Neural progenitor cell (in vitro differentiated cells): ENCODE measurements at regions not wholly inside any gene's neighbourhood (a gene's known extent, or its start where the extent isn't known, plus 50 kb on each side); places are given as distances from the start of the nearest gene placed in this dataset.

Experiments
- DNase-seq: peaks from one replicate; pipeline ENCODE4 v3.0.0-alpha.2; 2016; ENCODE audit warnings: low spot score
- H2AFZ ChIP-seq: fragments of 200-600 bp; sonication (generic); replicated peaks from 2 replicates; pipeline ENCODE4 v1.6.1; 2016; ENCODE audit warnings: antibody characterized with exemption
- H3F3A ChIP-seq: fragments of 200-600 bp; sonication (generic); 2 replicates; pipeline ENCODE4 v1.6.1; 2016; ENCODE audit warnings: antibody characterized with exemption, low read depth
- H3K27ac ChIP-seq: fragments of 200-600 bp; sonication (generic); 2 replicates; pipeline ENCODE4 v1.5.1; 2016; ENCODE audit warnings: mild to moderate bottlenecking
- H3K27me3 ChIP-seq: fragments of 200-600 bp; sonication (generic); 2 replicates; pipeline ENCODE4 v1.6.1; 2016; ENCODE audit warnings: mild to moderate bottlenecking, moderate library complexity
- H3K36me3 ChIP-seq: fragments of 200-600 bp; sonication (generic); 2 replicates; pipeline ENCODE4 v1.5.1; 2016
- H3K4me1 ChIP-seq: fragments of 200-600 bp; sonication (generic); 2 replicates; pipeline ENCODE4 v1.6.1; 2016; ENCODE audit warnings: mixed run types
- H3K4me2 ChIP-seq: fragments of 200-600 bp; sonication (generic); 2 replicates; pipeline ENCODE4 v1.6.1; 2016
- H3K4me3 ChIP-seq: fragments of 200-600 bp; sonication (generic); 2 replicates; pipeline ENCODE4 v1.5.1; 2016
- H3K79me2 ChIP-seq: fragments of 200-600 bp; sonication (generic); 2 replicates; pipeline ENCODE4 v1.6.1; 2016; ENCODE audit warnings: low read depth
- H3K9ac ChIP-seq: fragments of 200-600 bp; sonication (generic); 2 replicates; pipeline ENCODE4 v1.6.1; 2016
- H3K9me3 ChIP-seq: fragments of 200-600 bp; sonication (generic); 2 replicates; pipeline ENCODE4 v1.5.1; 2016; ENCODE audit warnings: low read depth
- H4K20me1 ChIP-seq: fragments of 200-600 bp; sonication (generic); 2 replicates; pipeline ENCODE4 v1.6.1; 2016; ENCODE audit warnings: low read depth
- H3K27ac Mint-ChIP-seq: 3 replicates; pipeline ENCODE4 v1.8.0; 2021; ENCODE audit warnings: mixed read lengths
- H3K27me3 Mint-ChIP-seq: 2 replicates; pipeline ENCODE4 v1.8.0; 2022; ENCODE audit warnings: low read depth, mild to moderate bottlenecking, inconsistent platforms, moderate library complexity, mixed read lengths; ENCODE audit not compliant: insufficient read depth
- H3K36me3 Mint-ChIP-seq: 3 replicates; pipeline ENCODE4 v1.8.0; 2021; ENCODE audit warnings: mixed read lengths
- H3K4me1 Mint-ChIP-seq: 3 replicates; pipeline ENCODE4 v1.8.0; 2021; ENCODE audit warnings: mixed read lengths
- H3K4me3 Mint-ChIP-seq: 3 replicates; pipeline ENCODE4 v1.8.0; 2021; ENCODE audit warnings: mild to moderate bottlenecking, moderate library complexity, mixed read lengths
- H3K9me3 Mint-ChIP-seq: 3 replicates; pipeline ENCODE4 v1.8.0; 2020; ENCODE audit warnings: mixed read lengths
- EZH2 ChIP-seq: fragments of 200-600 bp; sonication (generic); IDR thresholded peaks from 2 replicates; pipeline ENCODE4 v1.6.1; 2017; ENCODE audit warnings: antibody characterized with exemption, mild to moderate bottlenecking, moderate library complexity
- EZH2phosphoT487 ChIP-seq: fragments of 200-600 bp; sonication (generic); IDR thresholded peaks from 2 replicates; pipeline ENCODE4 v1.6.1; 2017; ENCODE audit warnings: antibody characterized with exemption
- TF ChIP-seq, protein P1 (sequence below): fragments of 200-600 bp; sonication (generic); IDR thresholded peaks from 2 replicates; pipeline ENCODE4 v1.5.1; 2017; ENCODE audit warnings: antibody characterized with exemption, mild to moderate bottlenecking

- DNase-seq = no peak
- Mint-ChIP-seq H3K27ac (no peak overlapping the region), H3K4me1 (no peaks in the 10 kb centered on the region), H3K4me3 (no peak overlapping the region), H3K36me3 (no peaks in the 10 kb centered on the region), H3K27me3 (peaks cover 2% of the 10 kb centered on the region), H3K9me3 (no peaks in the 10 kb centered on the region)
- no peak overlapping the region for H3K9ac ChIP-seq
- no peaks in the 10 kb centered on the region for H3K9me3 ChIP-seq
- H3K79me2 ChIP-seq = no peaks in the 10 kb centered on the region
- H2AFZ ChIP-seq = no peak overlapping the region
- no peak overlapping the region for H3K27ac ChIP-seq
- H3K36me3 ChIP-seq = no peaks in the 10 kb centered on the region
- H3F3A ChIP-seq = no peaks in the 10 kb centered on the region
- TF ChIP-seq, protein P1, sequence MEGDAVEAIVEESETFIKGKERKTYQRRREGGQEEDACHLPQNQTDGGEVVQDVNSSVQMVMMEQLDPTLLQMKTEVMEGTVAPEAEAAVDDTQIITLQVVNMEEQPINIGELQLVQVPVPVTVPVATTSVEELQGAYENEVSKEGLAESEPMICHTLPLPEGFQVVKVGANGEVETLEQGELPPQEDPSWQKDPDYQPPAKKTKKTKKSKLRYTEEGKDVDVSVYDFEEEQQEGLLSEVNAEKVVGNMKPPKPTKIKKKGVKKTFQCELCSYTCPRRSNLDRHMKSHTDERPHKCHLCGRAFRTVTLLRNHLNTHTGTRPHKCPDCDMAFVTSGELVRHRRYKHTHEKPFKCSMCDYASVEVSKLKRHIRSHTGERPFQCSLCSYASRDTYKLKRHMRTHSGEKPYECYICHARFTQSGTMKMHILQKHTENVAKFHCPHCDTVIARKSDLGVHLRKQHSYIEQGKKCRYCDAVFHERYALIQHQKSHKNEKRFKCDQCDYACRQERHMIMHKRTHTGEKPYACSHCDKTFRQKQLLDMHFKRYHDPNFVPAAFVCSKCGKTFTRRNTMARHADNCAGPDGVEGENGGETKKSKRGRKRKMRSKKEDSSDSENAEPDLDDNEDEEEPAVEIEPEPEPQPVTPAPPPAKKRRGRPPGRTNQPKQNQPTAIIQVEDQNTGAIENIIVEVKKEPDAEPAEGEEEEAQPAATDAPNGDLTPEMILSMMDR = no peak
- TF ChIP-seq EZH2 (no peak), EZH2phosphoT487 (no peak)
- H3K27me3 ChIP-seq = no peaks in the 10 kb centered on the region
- H3K4me3 ChIP-seq = no peak overlapping the region
- no peaks in the 10 kb centered on the region for H3K4me1 ChIP-seq
- H4K20me1 ChIP-seq = no peaks in the 10 kb centered on the region
- no peak overlapping the region for H3K4me2 ChIP-seq
Measured at GRCh38 chr3:5274091-5274490, 86.6 kb downstream of the EDEM1 start.

DNA sequence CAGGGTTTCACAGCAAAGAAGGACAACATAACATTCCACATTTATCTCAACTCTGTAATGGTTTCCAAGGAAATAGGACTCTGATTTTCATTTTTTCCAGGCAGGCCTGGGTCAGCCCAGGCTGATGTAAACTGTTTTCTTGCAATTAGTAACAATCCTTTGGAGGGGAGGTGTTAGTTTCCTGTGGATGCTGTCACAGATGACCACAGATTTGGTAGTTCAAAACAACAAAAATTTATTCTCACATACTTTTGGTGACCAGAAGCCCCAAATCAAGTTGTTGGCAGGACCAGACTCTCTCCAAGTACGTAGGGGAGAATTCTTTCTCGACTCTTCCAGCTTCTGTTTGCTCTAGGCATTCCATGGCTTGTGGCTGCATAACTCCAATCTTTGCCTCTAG, 88.0 kb downstream of the EDEM1 start:
- TF ChIP-seq EZH2 = no peak
- TF ChIP-seq, protein P1 = no peak
- no peak for TF ChIP-seq EZH2phosphoT487
- no peak overlapping the region for H2AFZ ChIP-seq
- Mint-ChIP-seq H3K4me3 (no peak overlapping the region), H3K27me3 (peaks cover 2% of the 10 kb centered on the region), H3K36me3 (no peaks in the 10 kb centered on the region), H3K4me1 (no peaks in the 10 kb centered on the region), H3K27ac (no peak overlapping the region), H3K9me3 (peaks cover 3% of the 10 kb centered on the region)
- H3K36me3 ChIP-seq = no peaks in the 10 kb centered on the region
- H3K27me3 ChIP-seq = no peaks in the 10 kb centered on the region
- H3F3A ChIP-seq = no peaks in the 10 kb centered on the region
- no peaks in the 10 kb centered on the region for H3K79me2 ChIP-seq
- DNase-seq = no peak
- H3K9ac ChIP-seq = no peak overlapping the region
- H3K4me1 ChIP-seq = no peaks in the 10 kb centered on the region
- H3K4me3 ChIP-seq = no peak overlapping the region
- H4K20me1 ChIP-seq = no peaks in the 10 kb centered on the region
- H3K4me2 ChIP-seq = no peak overlapping the region
- no peak overlapping the region for H3K27ac ChIP-seq
- H3K9me3 ChIP-seq = no peaks in the 10 kb centered on the region

DNA sequence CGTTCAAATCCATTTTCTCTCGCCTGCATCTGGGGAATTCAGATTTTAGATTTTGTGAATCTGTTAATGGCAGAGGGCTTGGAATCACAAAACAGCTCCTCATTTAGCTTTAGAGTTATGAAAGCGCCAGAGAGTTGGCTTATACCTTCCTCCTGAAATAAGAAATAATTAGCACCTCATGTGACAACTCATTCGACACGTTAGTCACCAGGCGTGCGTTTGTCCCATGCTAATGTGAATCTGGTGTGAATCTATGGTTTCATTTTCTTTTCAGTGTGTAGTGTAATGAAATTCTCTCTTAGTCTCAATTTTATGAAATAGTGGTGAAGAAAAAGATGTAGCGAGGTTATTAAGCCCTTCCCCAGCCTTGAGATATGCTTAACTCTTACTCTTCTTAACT, 89.4 kb downstream of the EDEM1 start:
- no peak overlapping the region for H3K27ac Mint-ChIP-seq
- TF ChIP-seq, protein P1 = no peak
- TF ChIP-seq EZH2 = no peak
- TF ChIP-seq EZH2phosphoT487 = no peak
- Histone ChIP-seq H3K27ac (no peak overlapping the region), H3K4me1 (no peaks in the 10 kb centered on the region), H3F3A (no peaks in the 10 kb centered on the region), H3K9me3 (peaks cover 3% of the 10 kb centered on the region), H3K27me3 (no peaks in the 10 kb centered on the region), H2AFZ (no peak overlapping the region), H4K20me1 (no peaks in the 10 kb centered on the region), H3K9ac (no peak overlapping the region), H3K4me3 (no peak overlapping the region), H3K36me3 (peaks cover 1% of the 10 kb centered on the region), H3K4me2 (no peak overlapping the region), H3K79me2 (no peaks in the 10 kb centered on the region)
- no peak overlapping the region for H3K4me3 Mint-ChIP-seq
- no peak for DNase-seq
- peaks cover 7% of the 10 kb centered on the region for H3K9me3 Mint-ChIP-seq
- H3K4me1 Mint-ChIP-seq = no peaks in the 10 kb centered on the region
- peaks cover 2% of the 10 kb centered on the region for H3K27me3 Mint-ChIP-seq
- H3K36me3 Mint-ChIP-seq = no peaks in the 10 kb centered on the region
